ENCODE measurements at regions not wholly inside any gene's neighbourhood (a gene's known extent, or its start where the extent isn't known, plus 50 kb on each side); places are given as distances from the start of the nearest gene placed in this dataset.

GRCh38 chr6:167643223-167643622 is 183.5 kb upstream of the AFDN start:
- no peak for DNase-seq

DNA sequence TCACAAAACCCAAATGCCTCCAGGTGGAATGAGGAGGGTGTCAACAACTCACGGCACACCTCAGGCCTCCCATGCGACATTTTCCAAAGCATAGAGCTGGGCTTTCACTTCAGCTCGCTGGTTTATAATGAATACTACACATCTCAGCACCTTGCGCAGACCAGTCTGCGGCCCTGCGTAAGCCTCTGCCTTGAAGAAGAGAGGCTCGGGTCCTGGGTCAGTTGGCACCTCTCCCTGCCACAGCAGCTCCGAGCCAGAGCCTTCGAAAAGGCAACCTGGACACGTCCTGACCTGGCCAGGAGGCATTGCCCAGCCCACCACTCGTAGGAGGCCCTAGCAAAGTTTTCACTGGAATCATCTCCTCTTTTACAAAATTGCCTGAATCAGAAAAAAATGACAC is 183.0 kb upstream of the AFDN start:
- no peak for DNase-seq

DNA sequence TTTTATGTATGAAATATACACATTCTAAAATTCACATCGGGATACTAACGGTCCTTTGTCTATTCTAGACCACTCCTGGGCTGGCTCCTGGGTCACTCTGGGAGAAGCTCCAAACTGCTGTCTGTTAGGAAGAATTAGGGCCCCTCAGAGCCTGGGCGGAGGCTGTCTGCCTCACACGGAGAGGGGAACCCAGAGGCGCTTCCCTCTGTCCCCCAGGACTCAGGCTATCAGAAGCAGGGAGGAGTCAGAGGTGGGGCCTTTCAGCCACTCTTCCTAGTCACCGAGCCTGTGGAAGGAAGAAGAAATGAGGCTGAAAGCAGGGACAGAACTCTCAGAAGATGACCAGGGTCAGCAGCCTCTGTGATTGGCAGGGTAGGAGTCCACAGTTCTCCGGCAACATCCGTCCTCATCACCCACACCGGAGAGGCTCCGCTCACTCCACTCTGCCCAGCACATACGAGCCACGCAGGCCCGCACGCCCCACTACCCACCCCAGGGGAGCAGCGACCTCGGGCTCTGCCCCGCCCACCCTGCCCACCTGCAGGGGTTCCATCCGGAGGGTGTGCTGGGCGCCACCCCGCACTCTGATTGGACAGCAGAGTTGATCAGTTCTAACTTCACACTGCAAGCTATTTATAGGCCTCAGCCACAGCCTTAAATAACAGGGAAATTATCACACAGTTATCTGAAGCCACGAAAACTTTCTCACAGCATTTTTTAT is 182.1 kb upstream of the AFDN start:
- no peak for DNase-seq

- no peak for DNase-seq
These were observed 181.3 kb upstream of the AFDN start for GRCh38 chr6:167645368-167645767.

- DNase-seq, result no peak
These were observed 179.4 kb upstream of the AFDN start for GRCh38 chr6:167647306-167647705.

GRCh38 chr6:167647737-167648470 is 178.8 kb upstream of the AFDN start:
- no peak for DNase-seq

DNA sequence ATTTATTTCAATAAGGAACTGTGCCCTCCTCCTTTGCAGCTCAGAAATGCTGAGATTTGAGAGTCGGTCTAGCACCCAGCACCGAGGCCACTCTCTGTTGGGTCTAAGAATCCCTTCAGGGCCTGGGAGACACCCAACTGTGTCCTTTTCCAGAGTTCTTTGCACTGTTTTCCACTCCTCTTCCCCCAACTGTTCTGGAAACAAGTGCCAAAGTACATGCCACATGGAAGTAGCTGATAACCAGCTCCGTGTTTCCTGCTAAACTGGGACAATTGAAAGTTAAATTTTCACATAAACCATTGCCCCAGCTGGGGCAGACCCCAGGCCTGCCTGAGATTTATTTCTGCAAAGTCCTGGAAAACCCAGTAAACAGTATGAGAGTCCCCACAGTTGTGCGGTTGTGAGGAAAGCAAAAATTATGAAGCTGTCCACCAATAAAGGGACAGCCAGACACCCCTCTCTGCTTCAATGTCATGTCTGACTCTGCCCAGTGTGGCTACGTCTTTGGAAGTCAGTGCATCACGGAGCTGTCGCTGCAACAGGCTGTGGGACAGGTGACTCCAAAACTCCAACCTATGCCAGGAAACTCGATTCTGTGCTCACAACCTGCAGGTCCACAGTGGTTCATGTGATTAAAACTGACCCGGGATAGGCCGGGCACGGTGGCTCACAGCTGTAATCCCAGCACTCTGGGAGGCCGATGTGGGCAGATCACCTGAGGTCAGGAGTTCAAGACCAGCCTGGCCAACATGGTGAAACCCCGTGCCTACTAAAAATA is 178.0 kb upstream of the AFDN start:
- DNase-seq, result no peak

DNA sequence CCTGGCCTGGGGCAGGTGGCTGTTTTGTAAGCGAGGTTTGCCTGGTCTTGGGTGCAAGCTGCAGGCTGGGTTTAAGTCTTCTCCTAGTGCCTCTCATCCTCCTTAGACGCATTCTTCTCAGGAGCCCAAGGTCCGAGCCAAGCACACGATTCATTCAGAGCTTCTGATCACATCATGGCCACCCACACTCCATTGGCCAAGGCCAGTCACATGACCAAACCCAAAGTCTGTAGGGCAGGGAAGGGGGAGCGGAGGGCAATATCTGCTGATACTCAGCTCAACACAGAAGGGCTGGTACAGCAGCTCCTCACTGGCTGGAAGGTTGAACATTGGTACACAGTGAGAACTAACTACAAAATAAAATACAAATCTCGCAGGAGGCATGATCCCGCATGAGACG is 177.2 kb upstream of the AFDN start:
- DNase-seq, result no peak

DNA sequence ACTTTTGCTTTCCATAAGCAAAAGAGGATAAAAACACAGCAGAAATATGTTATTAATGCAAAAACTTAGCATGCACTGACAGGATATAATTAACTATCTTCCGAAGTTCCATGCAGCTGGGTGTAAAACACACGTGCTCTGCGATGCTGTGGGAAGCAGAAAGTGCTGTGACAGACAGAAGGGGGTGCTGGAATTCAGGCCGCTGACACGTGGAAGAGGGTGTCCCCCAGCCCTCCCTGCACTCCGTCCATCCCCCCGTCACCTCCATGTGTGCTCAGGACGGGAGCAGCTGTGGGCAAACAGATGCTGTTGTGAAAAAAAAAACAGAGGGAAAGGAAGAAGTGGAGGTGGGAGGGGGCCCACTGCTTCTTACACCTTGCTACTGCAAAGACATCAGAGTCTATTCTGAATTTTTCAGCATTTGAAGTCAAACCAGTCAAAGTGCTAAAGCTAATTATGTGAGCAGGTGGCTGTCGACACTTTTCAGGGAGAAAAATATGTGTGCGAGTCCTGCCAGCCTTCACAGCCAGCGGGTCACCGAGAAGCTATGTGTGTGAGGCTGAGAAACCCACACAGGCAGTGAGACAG is 175.9 kb upstream of the AFDN start:
- no peak for DNase-seq

GRCh38 chr6:167651318-167652041 is 175.2 kb upstream of the AFDN start:
- no peak for DNase-seq

DNA sequence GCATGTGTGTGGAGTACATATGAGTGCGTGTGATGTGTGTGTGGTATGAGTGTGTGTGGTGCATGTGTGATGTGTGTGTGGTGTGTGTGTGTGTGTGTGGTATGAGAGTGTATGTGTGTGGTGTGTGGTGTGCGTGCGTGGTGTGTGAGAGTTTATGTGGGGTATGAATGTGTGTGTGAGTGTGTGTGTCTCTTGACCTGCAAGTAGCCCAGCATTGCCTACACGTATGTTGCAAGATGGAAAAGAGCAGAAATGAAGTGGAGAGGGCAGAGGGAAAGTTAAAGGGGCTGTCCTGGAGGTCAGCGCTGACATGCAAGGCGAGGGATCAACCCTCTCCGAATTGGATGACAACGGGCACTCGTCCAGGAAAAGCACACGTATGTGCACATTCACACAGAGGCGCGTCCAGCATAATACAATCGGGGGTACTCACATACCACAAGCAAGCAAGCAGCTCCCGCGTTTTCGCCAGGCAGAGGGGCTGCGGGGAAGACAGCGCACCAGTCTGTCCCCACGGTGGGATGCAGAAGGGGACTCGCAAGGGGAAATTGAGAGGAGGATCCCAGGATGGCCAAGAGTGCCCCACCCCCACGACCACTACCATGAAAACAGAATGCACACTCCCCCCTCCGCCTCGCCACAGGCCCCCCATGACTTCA is 174.5 kb upstream of the AFDN start:
- no peak for DNase-seq

DNA sequence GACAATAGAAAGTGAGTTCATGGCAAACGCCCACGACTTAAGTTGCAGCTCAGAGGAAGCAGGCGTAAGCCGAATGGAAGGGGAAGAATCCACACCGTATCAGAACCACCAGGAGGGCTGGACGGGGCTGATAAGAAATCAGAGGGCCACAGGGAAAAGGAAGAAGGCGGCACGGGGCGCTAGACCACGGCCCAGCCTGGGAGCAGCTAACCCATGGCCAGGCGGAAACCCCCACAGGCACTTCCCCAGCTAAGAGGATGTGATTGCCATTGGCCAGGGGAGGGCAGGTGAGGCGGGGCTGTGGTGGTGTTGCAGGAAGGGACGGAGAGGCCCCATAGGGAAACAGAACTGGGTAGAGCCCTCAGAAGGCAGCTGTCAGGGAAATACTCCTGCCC is 174.0 kb upstream of the AFDN start:
- DNase-seq, result no peak

DNA sequence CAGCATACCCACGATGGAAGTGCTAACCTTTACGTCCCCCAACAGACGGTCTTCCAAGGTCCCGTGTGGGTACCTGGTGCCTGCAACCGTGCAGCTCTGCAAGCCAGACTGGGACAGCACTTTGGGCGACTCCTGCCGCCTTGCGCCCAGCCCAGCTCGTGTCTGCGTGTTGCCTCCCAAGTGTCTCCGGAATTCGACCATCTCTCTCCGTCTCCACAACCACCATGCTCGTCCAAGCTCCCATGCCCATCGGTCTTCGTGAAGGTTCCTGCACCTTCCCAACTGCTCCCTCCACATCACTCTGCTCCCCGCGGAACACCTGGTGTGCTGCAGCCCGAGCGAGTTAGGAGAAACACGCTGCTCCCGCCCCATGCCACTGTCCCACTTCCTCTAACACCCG is 173.2 kb upstream of the AFDN start:
- no peak for DNase-seq

DNA sequence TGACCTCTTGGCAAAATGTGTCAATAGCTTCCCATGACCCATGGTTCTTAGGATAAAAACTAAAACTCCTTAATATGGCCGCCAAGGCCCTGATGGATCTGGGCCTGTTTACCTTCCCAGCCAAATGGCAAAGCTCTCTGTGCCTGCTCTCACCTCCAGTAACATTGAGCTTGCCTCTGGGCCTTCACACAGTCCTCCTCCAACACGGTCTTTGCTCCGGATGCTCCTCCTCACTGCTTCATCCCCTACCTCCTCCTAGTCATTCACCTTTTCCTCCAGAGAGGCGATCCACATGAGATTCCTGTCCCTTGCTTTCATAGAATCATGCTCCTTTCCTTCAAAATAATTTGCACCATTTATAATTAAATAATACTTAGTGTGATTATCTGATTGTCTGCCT is 172.3 kb upstream of the AFDN start:
- DNase-seq, result no peak

DNA sequence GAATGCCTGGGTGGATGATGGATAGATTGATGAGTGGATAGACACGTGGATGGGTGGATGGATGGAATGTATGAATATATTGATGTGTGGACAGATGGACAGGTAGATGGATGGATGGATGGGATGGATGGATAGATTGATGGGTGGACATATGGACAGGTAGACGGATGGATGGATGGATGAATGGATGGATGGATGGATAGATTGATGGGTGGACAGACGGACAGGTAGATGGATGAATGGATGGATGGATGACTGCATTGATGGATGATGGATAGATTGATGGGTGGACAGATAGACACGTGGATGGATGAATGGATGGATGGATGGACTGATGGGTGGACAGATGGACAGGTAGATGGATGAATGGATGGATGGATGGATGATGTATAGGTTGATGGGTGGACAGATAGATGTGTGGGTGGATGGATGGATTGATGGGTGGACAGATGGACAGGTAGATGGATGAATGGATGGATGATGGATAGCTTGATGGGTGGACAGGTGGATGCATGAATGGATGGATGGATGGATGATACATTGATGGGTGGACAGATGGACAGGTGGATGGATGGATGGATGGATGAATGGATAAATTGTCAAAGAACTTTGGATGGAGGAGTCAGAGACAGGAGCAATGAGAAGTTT is 171.4 kb upstream of the AFDN start:
- no peak for DNase-seq

DNA sequence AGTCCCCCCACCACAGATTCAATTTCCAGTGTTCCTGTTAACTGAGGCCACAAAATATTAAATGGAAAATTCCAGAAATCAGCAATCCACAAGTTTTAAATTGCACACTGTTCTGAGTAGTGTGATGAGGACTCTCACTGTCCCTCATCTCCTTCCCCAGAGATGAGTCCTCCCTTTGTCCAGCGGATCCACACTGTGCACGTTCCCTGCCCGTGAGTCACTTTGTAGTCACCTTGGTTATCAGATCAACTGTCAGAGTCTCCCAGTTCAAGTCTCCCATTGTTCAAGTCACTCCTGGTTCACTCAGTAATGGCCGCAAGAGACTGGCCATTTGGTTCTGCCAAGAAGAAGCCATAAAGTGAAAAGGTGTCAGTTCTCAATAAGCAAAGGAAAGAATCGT is 168.6 kb upstream of the AFDN start:
- DNase-seq, result no peak

DNA sequence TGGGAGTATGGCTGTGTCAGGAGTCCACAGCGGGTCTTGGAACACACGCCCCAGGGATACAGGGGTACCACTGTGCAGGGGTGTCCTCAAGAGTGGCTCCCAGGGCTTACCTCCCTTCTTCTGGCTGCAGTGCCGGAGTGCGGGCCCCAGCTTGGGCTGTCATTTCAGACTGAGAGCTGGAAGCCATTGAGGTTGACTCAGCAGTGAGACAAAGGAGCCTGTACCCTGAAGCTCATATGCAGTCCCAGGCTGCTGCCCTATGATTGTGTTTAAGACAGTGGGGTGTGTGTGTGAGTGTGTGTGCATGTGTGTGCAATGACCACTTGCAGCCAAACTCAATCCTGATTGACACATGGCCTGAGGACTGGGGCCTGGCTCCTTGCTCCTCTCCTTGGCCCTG is 167.7 kb upstream of the AFDN start:
- DNase-seq, result no peak

GRCh38 chr6:167660424-167660823 is 166.3 kb upstream of the AFDN start:
- DNase-seq, result no peak

DNA sequence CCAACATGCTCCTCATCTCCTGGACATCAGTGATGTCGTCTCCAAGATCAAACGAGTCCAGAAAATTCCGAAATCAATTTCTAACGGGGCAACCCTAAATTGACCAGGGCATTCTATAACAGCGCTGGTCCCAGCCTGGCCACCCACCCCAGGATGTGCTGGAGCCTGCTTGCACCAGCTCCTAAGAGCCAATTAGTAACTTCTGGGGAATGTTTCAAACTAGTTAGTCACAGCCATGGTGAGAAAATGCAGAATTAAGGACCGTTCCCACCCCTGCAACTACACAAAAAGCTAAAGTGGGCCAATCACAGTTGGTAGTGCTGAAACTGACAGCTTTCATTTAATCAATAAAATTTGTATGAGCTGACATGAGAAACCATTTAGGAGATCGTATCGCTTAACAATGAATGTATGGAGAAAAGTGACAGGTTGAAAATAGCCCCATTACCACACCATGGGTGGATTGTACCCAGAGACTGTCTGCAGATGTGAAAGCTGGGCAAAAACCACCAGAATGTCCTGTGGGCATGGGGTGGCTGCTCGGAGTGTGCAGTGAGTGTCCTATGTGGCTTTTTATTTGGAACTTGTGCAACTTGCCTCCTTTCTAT is 165.7 kb upstream of the AFDN start:
- no peak for DNase-seq

GRCh38 chr6:167661552-167662044 is 165.1 kb upstream of the AFDN start:
- no peak for DNase-seq

Measured in right lung (tissue), 2 donors.